Neural crest cell (in vitro differentiated cells): ENCODE measurements at regions not wholly inside any gene's neighbourhood (a gene's known extent, or its start where the extent isn't known, plus 50 kb on each side); places are given as distances from the start of the nearest gene placed in this dataset.

Source experiments
- DNase-seq: peaks from one replicate; pipeline ENCODE4 v3.0.0; 2021; ENCODE audit warnings: low read depth, mixed read lengths, low spot score
- H3K27ac Mint-ChIP-seq: one replicate; pipeline ENCODE4 v1.8.0; 2021; ENCODE audit warnings: mild to moderate bottlenecking, mixed read lengths; ENCODE audit not compliant: unreplicated experiment
- H3K27me3 Mint-ChIP-seq: 2 replicates; pipeline ENCODE4 v1.8.0; 2021; ENCODE audit warnings: low read depth, mild to moderate bottlenecking, mixed read lengths
- H3K36me3 Mint-ChIP-seq: 2 replicates; pipeline ENCODE4 v1.8.0; 2021; ENCODE audit warnings: low read depth, mild to moderate bottlenecking, mixed read lengths
- H3K4me1 Mint-ChIP-seq: 2 replicates; pipeline ENCODE4 v1.8.0; 2021; ENCODE audit warnings: mixed read lengths
- H3K4me3 Mint-ChIP-seq: one replicate; pipeline ENCODE4 v1.8.0; 2021; ENCODE audit warnings: mild to moderate bottlenecking, mixed read lengths
- H3K9me3 Mint-ChIP-seq: 2 replicates; pipeline ENCODE4 v1.8.0; 2021; ENCODE audit warnings: mixed read lengths
- CTCF ChIP-seq: fragments of 200-600 bp; sonication (generic); conservative IDR thresholded peaks from 2 replicates; pipeline ENCODE4 v1.5.0; 2021; ENCODE audit warnings: antibody characterized with exemption, mild to moderate bottlenecking

GRCh38 chr5:56608217-56608925 is 207.0 kb upstream of the MAP3K1 start:
- Mint-ChIP-seq H3K4me1 (peaks cover 8% of the 10 kb centered on the region), H3K4me3 (no peak overlapping the region), H3K27ac (no peak overlapping the region), H3K9me3 (peaks cover 12% of the 10 kb centered on the region), H3K36me3 (peaks cover 4% of the 10 kb centered on the region), H3K27me3 (no peaks in the 10 kb centered on the region)
- TF ChIP-seq CTCF = no peak
- DNase-seq = no peak

GRCh38 chr5:56607551-56607950 is 207.8 kb upstream of the MAP3K1 start:
- H3K4me1 Mint-ChIP-seq = peaks cover 8% of the 10 kb centered on the region
- no peak overlapping the region for H3K27ac Mint-ChIP-seq
- H3K4me3 Mint-ChIP-seq = no peak overlapping the region
- TF ChIP-seq CTCF = no peak
- H3K9me3 Mint-ChIP-seq = peaks cover 10% of the 10 kb centered on the region
- no peak for DNase-seq
- H3K27me3 Mint-ChIP-seq = no peaks in the 10 kb centered on the region
- H3K36me3 Mint-ChIP-seq = peaks cover 4% of the 10 kb centered on the region

- Mint-ChIP-seq H3K4me1 (peaks cover 12% of the 10 kb centered on the region), H3K27ac (no peak overlapping the region), H3K27me3 (no peaks in the 10 kb centered on the region), H3K9me3 (peaks cover 9% of the 10 kb centered on the region), H3K36me3 (peaks cover 4% of the 10 kb centered on the region), H3K4me3 (no peak overlapping the region)
- no peak for DNase-seq
- no peak for TF ChIP-seq CTCF
Measured at GRCh38 chr5:56607074-56607473, 208.3 kb upstream of the MAP3K1 start.

GRCh38 chr5:56606192-56606591 is 209.2 kb upstream of the MAP3K1 start:
- DNase-seq = no peak
- Mint-ChIP-seq H3K27ac (no peak overlapping the region), H3K9me3 (peaks cover 3% of the 10 kb centered on the region), H3K4me3 (no peak overlapping the region), H3K27me3 (no peaks in the 10 kb centered on the region), H3K4me1 (peaks cover 19% of the 10 kb centered on the region), H3K36me3 (peaks cover 2% of the 10 kb centered on the region)
- no peak for TF ChIP-seq CTCF

GRCh38 chr5:56605231-56605630 is 210.1 kb upstream of the MAP3K1 start:
- no peaks in the 10 kb centered on the region for H3K27me3 Mint-ChIP-seq
- no peak for DNase-seq
- no peak overlapping the region for H3K27ac Mint-ChIP-seq
- no peak overlapping the region for H3K4me3 Mint-ChIP-seq
- H3K36me3 Mint-ChIP-seq = no peaks in the 10 kb centered on the region
- TF ChIP-seq CTCF = no peak
- peaks cover 28% of the 10 kb centered on the region for H3K4me1 Mint-ChIP-seq
- no peaks in the 10 kb centered on the region for H3K9me3 Mint-ChIP-seq
